Left renal cortex interstitium (tissue), 4 donors: ENCODE measurements at regions not wholly inside any gene's neighbourhood (a gene's known extent, or its start where the extent isn't known, plus 50 kb on each side); places are given as distances from the start of the nearest gene placed in this dataset.

Source experiments
- DNase-seq, 4 donors: peaks; one replicate each; pipeline ENCODE4 v3.0.0-alpha.2; 2013; ENCODE audit warnings: low read depth in 4 of 4, low spot score in 2 of 4, missing footprints in 1 of 4

DNA sequence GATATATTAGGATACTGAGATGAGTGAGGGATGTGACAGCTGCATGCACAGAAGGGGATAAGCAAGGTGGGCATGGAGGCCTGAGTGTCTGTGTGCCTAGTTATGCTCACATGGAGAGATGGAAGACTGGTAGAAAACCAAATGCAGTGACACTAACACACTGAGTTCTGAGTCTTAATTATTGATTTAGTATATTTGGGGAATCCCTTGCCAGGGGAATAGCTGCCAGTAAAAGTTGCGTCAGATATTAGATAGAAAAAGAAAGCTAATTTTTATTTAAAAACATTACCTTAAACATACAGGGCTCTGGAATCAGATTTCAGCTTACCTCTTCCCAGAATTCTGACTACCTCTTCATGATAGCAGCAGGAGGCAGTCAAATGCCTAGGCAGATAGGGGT is 620.5 kb downstream of the METTL15 start:
- DNase-seq: no peak

DNA sequence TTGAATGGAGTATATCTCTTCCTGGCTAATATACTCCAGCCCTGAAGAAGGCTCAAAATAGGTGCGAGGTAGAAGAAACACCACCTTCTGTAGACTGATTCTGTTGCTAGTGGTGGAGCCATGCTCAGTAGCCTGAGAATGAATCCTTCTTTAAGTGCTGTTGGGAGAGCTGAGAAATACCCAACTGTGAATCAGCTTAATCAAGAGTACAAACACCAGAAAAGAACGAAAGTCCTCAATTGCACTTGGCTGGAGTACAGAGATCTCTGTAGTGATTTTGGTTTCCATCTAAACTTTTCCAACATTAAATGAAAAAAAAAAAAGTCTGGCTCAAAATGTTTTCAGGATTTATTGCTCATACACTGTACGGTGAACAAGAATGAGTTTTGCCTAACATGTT is 619.1 kb downstream of the METTL15 start:
- DNase-seq: no peak

- DNase-seq: no peak
Measured at GRCh38 chr11:28726432-28726831, 618.2 kb downstream of the METTL15 start.

DNA sequence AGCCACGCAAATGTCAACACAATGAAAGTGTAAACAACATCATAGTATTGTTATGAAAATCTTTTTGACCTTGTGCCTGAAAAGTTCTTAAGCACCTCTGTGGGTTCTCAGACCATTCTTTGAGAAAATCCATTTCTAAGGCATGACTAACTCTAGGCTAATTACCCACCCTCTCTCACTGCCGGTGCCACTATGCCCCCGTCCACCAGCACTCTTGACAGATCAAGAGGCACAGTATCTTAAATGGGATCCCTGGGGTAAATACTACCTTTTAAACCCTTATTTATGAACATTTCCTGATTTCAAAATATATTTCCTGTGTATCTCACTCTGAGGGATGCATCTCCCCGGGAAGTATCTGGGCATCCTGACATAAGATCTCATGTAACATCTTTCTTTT is 607.5 kb downstream of the METTL15 start:
- no peak for DNase-seq

DNA sequence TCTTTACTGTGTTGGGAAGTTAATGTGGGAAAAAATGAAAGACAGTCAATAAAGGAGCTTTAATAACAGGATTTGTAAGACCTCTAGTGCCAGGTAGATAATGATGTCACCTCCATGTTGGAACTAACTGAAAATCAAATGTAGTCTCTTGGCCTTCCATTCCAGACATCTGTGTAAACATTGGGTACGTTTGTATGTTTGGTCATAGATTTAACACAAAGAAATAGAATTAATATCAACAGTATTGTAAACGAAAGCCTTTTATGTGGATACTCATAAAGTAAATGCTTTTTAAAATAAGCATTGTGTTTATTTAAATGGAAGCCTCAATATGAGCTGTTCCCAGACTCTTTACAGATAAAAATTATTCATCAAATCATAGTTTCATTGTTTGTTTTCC is 605.7 kb downstream of the METTL15 start:
- DNase-seq: no peak

DNA sequence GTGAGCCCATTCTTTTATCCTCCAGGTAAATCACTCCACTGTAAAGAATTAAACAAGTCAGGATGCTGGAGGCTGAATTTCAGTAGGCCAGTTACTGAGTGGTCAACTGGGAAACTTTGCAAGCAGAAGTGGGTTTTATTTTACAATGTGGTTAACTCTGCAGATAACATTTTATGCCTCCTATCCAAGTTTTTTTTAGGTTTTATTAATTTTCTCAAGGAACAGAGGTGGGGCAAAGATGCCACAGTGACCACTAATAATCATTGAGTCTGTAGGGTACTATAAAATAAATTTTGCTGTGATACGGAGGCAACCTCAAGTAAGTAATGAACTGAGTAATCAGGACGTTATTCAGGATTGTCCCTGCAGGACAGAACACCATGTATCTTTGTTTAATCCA is 599.9 kb downstream of the METTL15 start:
- DNase-seq: no peak

DNA sequence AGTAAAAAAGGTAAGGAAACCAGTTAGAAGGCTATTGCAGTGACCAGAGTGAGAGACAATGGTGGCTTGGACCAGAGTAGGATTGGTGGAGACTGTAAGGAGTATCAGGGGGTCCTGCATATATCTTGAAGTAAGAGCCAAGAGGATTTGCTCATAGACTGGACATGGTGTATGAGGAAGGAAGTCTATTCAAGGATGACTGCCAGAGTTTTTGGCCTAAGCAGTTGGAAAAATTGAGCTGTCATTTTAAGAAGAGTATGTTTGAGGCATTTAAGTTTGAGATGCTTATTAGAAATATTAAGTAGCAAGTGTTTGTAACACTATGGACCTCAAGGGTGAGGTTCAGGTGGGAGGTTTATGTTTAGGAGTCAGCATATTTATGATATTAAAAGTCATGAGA is 596.6 kb downstream of the METTL15 start:
- DNase-seq: no peak

- no peak for DNase-seq
Measured at GRCh38 chr11:28703371-28703770, 595.2 kb downstream of the METTL15 start.

DNA sequence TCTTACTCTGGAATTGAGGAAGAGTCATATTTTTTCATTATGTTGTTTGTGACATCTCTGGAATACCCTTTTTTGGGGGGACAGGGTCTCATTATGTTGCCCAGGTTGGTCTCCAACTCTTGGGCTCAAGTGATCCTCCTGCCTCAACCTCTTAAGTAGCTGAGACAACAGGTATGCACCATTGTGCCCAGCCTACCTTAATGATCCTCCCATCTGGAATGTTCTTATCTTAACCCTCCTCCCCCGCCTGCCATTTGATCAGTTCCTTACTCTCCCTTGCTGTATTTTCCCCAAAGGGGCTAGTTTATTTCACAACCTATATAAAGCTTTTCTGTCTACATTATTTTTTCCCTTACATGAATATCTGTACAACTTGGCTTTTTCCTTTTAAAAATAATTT is 594.7 kb downstream of the METTL15 start:
- DNase-seq: no peak

DNA sequence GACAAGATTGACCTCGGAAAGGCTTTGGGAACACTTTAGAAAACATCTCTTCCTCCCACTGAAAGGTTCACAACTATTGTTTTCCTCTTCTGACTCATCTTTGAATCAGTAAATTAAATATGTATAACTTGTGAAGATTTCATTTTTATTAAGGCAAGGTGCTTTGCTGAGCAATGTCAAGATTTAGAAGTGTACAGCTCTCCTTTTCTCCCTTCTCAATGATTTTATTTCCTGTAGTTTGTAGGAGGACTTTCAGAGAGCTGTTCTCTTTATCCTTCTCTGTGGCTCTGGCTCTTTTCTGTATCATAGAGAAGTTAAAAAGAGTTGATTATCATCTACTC is 594.2 kb downstream of the METTL15 start:
- DNase-seq: no peak

DNA sequence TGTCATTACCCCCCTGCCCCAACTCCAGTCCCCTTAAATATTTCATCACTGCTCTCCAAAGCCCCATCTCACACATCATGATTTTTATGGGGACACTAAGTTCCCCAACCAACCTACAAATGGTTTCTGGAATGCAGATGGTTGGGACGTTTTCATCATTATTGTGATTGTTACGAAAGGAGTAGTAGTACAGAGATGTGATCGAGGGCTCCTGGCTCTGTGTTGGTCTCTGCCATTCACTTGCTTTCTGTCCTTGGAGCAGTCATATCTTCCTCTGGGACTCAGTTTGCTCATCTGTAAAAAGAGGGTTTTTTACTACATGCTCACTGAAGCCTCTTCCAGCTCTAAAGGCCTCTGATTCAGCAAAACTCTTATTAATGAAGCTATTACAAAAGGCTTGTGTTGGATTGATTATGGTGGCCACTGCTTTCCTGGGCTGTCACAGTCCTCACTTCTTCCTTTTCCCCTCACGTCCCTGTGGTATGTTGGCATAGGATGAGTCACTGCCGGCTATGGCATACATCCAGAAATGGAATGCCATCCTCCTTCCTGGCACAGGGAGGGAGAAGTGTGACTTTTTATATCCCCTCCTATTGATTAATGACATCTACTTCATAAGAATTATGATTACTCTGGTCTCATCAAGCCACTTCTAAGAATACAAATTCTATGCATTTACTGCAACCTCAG is 593.7 kb downstream of the METTL15 start:
- no peak for DNase-seq

- no peak for DNase-seq
Measured at GRCh38 chr11:28699701-28700100, 591.5 kb downstream of the METTL15 start.

DNA sequence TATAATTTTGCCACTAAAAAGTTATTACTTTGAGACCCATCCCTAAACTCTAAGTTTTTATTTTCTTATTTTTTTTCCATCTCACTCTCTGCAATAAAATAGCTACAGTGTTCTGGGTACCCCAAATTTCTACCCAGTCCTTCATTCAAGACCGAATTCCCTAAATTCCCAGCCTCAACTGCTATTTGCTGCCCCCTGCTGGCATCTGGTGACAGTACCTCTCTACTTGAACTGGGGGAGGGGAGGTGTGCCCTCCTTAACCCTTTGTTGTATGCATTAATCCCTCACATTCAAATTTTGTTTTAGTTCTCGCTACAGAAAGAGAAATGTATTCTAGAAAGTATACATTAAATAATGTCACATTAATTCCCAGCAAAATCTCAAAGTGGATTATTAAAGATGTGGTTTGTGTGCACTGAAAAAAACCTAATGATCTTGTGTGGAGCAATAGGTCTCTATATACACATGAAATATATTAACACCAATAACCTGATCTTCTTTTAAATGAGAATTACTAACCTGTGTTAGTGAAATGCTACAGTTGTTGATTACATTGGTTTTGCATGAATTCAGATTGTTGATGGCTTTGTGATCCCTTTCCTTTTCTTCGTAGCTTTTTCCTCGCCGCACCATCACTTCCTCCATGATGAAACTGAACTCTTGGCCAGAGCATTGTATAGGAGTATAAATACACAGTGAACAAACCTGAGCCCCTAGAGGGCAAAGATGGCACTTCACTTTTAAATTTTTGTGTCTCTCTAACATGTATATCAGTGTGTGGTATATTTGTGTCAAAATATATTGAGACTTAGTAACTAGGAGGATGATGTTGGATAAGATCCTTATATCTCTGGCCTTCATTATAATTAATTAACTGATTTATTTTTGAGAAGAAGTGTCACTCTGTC is 590.0 kb downstream of the METTL15 start:
- DNase-seq: no peak

GRCh38 chr11:28696591-28696990 is 588.4 kb downstream of the METTL15 start:
- DNase-seq: no peak

- no peak for DNase-seq
Measured at GRCh38 chr11:28690746-28691145, 582.6 kb downstream of the METTL15 start.

- DNase-seq: no peak
Measured at GRCh38 chr11:28684011-28684586, 575.9 kb downstream of the METTL15 start.

DNA sequence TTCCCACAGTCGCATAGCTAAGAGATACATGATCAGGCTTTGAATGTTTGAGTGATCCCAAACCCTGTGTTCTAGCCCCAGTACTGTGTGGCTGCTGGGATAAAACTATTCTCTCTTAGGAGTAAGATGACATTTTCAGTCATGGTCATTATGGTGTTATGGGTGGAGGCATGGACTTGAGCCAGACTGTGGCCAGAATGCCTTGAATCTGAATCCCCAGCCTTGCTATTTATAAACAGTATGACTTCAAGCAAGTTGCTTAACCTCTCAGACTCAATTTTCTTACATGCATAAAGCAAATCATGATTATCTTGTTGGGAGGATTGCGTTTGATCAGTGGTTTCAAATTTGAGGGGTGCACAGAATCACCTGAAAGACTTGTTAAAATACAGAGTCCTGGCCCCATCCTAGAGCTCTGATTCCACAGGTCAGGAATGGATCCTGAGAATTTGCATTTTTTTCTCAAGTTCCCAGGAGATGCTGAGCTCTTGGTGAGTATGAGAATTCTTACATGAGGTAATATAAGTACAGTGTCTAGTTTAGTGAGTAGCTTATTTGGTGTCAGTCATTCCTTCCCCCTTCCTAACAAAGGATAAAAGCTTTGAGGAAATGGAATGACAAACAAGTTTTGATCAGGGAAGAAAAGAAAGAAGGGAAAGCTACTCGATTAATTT is 571.7 kb downstream of the METTL15 start:
- DNase-seq: no peak

GRCh38 chr11:28677721-28678120 is 569.5 kb downstream of the METTL15 start:
- no peak for DNase-seq

DNA sequence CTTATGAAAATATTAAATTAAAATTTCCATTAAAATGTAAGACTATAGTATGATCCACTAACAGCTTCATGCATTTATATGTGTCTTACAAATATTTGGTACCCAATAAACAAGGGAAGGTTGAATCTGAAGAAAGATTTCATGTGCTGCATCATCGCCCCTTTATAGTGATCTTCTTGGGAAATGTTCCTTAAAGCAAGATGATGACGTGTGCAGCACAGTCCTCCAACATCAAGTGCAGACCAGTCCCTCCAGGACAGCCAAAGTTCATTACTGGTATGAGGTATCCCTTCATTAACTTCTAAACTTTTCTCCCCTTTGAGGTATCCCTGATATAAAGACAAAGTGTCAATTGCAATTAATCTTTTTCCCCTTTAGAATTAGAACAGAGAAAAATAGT is 567.0 kb downstream of the METTL15 start:
- DNase-seq: no peak

GRCh38 chr11:28674433-28675103 is 566.4 kb downstream of the METTL15 start:
- DNase-seq: no peak
